ENCODE measurements at regions not wholly inside any gene's neighbourhood (a gene's known extent, or its start where the extent isn't known, plus 50 kb on each side); places are given as distances from the start of the nearest gene placed in this dataset.

DNA sequence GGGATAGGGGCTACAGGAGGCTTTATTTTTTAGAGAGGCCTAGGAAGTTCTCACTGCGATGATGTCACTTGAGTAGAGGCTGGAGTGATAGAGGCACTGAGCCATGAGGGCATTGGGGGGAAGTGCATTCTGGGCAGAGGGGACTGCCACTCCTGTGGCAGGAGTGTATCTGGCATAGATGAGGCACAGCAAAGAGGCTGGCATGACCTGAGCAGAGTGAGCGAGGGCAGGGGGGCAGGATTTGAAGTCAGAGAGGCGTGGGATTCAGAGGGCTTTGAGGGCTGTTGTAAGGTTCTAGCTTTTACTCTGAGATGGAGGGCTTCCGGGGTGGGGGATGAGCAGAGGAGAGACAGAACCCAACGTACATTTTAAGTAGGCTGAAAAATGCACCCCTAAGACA, 91.9 kb upstream of the SH3PXD2B start:
- TF ChIP-seq EZH2phosphoT487 (IDR thresholded peaks at IDR 0.05; ENCODE audit: low read depth) = no peak
- TF ChIP-seq, protein P1, sequence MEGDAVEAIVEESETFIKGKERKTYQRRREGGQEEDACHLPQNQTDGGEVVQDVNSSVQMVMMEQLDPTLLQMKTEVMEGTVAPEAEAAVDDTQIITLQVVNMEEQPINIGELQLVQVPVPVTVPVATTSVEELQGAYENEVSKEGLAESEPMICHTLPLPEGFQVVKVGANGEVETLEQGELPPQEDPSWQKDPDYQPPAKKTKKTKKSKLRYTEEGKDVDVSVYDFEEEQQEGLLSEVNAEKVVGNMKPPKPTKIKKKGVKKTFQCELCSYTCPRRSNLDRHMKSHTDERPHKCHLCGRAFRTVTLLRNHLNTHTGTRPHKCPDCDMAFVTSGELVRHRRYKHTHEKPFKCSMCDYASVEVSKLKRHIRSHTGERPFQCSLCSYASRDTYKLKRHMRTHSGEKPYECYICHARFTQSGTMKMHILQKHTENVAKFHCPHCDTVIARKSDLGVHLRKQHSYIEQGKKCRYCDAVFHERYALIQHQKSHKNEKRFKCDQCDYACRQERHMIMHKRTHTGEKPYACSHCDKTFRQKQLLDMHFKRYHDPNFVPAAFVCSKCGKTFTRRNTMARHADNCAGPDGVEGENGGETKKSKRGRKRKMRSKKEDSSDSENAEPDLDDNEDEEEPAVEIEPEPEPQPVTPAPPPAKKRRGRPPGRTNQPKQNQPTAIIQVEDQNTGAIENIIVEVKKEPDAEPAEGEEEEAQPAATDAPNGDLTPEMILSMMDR (IDR thresholded peaks at IDR 0.05; ENCODE audit: low read depth, low read length) = no peak
